NOMO-1 treated with dmso at 0.1 percent for 144 hours (cell line): ENCODE measurements at regions not wholly inside any gene's neighbourhood (a gene's known extent, or its start where the extent isn't known, plus 50 kb on each side); places are given as distances from the start of the nearest gene placed in this dataset.
"Not testable (repeated sequence)": the region's sequence is repeated elsewhere in the genome, so short reads cannot be mapped to it uniquely, and the experiment has no call there.

Source experiments
- DNase-seq: peaks from one replicate; lab custom pipeline; 2025; ENCODE audit not compliant: unreplicated experiment; lab: John Stamatoyannopoulos, UW

DNA sequence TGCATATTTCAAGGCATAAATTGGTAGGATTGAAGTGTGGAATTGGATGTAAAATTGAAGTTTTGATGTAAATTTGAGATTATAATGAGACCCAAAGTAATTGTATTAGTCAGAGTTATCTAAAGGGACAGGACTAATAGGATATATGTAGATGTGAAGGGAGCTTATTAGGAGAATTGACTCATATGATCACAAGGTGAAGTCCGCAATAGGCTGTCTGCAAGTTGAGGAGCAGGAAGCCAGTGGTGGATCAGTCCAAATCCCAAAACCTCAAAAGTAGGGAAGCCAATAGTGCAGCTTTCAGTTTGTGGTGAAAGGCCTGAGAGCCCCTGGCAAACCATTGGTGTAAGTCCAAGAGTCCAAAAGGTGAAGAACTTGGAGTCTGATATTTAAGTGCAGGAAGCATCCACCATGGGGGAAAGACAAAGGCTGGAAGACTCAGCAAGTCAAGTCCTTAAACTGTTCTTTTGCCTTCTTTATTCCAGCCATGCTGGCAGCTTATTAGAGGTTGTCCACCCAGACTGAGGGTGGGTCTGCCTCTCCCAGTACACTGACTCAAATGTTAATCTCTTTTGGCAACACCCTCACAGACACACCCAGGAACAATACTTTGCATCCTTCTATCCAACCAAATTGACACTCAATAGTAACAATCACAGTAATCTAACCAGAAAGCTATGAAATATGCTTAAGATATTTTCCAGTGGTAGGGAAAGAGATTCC, 442.6 kb upstream of the PTCHD4 start:
- no peak for DNase-seq

DNA sequence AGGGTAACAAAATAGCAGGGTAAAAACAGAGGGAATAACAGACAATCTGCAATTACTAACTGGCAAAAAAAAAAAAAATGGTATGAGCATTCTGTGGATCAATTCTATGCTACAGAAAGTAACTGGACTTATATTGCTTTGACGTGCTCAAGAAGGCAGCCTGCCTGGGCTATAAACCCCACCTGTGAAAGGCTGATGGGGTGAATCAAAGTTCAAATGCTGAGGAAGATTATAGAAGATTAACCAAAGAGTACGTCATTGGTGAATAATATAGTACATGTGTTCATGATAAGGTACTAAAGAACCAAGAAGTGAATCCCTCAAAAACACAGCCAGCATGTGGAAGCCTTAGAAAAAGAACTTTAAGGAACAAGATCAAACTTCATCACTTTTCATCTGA, 441.9 kb upstream of the PTCHD4 start:
- DNase-seq, result no peak

DNA sequence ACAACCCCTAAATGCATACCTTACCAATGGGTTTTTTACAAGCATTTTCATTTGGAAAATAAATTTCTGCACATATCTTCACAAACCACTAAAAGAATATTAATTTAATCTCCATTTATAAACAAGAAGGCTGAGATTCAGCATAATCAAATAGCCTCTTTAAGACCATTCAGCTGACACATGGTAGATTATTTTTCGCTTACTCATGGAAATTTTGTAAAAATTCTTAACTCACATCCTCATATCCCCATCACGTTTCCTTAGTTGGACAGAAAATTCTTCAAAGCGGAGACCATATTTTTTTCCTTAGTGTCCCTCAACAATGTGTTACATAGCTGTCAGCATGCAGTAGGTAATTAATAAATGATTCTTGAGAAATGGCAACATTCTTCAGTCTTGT, 439.6 kb upstream of the PTCHD4 start:
- no peak for DNase-seq

DNA sequence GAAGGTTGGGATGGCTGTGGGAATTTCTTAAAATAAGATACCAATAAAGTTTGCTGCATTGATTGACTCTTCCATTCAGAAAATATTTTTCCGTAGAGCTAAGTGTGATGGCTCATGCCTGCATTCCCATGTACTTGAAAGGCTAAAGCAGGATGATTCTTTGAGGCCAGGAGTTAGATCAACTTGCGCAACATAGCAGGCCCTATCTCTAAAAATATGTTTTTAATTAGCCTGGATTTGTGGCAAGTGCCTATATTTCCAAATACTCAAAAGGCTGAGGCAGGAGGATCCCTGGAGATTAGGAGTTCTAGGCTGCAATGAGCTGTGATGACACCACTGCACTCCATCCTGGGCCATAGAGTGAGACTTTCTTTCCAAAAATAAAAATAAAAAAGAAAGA, 431.2 kb upstream of the PTCHD4 start:
- DNase-seq, result no peak

DNA sequence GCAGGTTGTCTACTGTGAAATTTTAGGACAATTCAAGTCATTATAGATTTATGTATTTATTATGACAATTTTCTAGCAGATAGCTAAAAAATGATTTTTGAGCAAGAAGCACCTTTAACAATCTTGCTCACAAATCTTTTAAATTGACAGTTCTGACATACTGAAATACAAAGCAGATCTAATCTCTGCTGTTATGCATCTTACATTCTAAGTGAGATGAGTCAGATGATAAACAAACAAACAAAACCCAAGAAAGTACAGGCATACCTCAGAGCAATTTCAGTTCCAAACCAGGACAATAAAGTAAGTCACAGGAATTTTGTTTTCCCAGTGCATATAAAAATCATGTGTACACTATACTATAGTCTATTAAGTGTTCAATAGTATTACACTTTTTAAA, 430.7 kb upstream of the PTCHD4 start:
- no peak for DNase-seq

DNA sequence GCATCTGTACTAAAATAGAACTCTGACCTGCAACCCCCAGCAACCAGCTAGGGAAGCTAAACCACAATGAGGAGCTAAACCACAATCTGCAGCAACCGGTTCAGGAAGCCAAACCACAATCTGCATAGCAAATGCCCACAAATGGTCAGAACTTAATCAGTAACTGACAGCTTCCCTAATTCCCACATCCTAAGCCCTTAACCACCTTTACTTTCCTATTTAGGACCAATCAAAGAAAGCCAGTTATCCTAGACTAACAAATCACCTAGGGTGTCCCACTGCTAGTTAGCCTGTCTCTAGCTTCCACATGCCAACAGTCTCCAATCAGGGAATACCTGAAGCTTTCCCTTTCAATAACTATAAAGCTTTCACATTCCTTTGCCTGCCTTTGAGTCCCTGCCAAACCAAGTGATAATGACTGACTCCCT, 424.6 kb upstream of the PTCHD4 start:
- DNase-seq, result no peak

DNA sequence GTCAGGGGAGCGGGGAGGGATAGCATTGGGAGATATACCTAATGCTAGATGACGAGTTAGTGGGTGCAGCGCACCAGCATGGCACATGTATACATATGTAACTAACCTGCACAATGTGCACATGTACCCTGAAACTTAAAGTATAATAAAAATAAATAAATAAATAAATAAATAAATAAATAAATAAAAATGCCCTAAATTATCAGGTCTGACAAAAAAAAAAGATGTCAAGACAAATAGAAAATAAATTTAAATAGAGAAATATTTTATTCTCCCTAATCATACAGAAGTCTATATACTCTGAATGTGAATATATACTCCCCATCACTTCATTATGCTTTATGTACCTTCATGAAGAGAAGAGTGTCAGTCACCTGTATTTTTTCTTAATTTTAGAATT, 420.0 kb upstream of the PTCHD4 start:
- not testable (repeated sequence) for DNase-seq

DNA sequence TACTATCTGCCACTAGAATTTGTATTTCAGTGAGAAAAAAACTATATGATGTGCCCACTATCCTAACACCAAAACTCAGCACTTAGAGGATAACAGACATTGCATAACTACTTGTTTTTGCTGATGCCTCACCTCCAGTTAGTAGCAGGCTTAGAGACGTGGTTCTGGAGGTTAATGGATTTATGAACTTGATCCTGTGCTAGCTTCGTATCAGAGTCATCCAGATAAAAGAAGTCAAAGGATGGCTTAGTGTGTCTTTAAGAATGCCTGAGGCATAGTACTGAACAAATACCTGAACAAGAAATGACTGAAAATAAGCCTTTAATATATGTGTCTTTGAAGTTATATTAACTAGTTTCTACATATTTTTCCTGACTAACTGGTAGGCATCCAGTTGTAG, 414.9 kb upstream of the PTCHD4 start:
- no peak for DNase-seq

DNA sequence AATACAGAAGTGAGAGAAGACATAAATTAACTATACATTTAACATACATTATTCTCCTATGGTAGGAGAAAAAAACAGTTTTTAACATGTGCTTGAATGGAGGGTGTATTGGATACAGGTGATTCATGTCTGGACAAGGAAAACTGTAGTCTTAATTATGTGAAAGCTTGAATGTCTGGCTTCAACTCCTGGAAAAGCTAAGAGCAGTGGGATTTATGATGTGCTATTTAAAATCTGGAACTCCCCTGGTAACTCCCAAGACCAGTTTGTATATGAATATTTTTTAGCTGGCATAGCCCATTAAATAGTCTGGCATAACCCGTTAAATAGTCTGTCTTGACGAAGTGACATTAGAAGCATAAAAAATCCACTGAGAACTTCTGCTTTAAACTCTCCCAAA, 410.0 kb upstream of the PTCHD4 start:
- no peak for DNase-seq

DNA sequence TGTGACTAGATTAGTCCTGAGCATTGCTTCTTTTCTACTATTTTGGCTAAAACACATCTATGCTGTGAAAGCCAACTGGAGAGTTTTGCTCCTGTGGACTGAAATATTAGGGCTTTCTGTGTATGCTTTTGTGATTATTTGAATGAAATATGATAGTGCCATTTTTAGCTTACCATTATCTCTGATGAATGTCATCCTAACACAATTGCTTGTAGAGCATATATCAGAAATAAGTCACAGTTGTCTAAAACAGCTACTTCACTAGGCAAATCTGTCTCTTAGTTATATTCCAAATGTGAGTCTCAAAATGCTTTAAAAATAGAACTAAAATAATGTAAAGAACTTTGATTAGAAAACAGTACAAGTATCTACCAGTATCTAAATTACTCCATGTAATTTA, 401.4 kb upstream of the PTCHD4 start:
- DNase-seq, result no peak

DNA sequence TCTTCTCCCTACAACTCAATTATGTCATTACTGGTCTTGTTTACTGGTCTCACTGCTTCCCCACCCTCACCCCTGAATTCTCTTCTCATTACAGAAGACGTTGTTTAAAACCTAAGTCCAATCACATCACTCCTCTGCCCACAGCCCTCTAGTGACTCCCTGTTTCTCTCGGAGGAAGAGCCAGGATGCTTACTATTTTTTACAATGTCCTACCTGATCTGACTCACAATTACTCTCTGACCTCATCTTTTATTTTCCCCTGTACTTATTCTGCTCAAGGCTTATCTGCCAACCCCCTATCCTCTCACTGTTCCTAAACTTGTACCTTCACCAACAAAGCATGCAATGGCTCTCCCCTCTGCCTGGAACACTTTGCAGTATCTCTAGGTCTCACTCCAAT, 400.4 kb upstream of the PTCHD4 start:
- DNase-seq, result no peak

DNA sequence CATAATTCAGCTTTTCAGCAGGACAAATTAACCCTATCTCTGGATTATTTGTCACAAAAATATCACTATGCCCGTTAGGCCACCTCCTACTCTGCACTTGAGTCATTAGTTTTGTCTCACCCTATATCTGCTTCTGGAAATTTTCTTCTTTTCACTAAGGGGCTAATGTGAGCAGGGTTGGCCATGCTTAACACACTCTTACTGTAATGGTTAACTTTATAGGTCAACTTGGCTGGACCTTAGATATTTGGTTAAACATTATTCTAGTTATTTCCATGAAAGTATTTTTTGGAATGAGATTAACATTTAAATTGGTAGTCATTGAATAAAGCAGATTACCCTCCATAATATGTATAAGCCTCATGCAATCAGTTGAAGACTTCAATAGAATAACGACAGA, 394.6 kb upstream of the PTCHD4 start:
- no peak for DNase-seq

DNA sequence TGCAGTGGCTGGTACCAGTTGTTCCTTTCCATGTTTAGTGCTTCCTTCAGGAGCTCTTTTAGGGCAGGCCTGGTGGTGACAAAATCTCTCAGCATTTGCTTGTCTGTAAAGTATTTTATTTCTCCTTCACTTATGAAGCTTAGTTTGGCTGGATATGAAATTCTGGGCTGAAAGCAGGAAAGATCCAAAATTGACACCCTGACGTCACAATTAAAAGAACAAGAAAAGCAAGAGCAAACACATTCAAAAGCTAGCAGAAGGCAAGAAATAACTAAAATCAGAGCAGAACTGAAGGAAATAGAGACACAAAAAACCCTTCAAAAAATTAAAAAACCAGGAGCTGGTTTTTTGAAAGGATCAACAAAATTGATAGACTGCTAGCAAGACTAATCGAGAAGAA, 382.4 kb upstream of the PTCHD4 start:
- not testable (repeated sequence) for DNase-seq

DNA sequence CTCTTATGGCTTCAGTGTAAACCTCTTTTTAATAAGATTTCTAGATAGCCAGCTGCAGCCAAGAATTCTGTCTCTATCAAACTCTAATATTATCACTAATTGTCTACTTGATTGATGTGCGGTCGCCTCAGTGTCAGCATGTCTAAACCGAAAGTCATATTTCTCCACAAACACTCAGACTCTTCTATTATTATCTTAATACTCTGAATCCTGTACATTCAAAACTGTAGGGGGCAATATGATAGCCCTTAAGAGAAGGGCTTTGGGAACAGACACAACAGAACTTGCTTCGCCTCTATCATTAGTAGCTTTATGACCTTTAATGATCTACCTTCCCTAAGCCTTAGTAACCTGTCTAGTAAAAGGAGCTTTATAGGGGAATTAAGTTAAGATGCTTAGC, 379.7 kb upstream of the PTCHD4 start:
- DNase-seq, result no peak

DNA sequence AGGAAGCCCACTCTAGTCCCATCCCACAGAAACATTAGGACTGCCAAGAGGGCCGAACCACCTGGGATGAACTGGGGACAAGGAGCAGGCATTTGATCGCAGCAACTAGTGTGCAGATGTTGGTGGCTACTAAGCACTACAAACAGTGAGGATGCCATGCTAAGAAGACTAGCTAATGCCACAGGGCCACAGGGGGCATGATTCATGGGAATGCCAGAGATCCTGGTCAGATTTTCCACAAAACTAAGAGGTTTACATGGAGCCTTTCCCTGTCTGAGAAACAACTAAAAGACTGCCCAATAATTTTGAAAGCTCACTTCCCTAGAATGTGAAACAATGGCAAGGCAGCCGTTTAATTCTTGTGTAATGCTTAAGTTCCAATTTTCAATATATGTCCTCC, 375.9 kb upstream of the PTCHD4 start:
- no peak for DNase-seq

DNA sequence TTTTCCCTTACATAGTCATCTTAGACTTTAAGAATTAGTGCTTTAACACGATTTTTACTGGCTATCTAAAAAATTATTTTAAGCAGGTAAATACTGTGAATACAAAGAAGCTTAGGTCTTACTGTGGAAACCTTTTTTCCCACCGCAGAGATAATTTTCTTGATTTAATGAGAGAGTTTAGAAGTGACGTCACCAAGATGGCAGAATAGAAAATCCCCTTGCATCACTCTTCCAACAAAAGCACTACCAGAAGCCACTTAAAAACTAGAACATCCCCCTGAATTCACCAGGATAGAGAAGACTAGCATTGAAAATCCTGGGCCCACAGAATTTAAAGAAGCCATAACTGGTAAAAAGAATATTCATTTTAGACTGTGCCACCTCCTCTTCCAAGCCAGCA, 375.4 kb upstream of the PTCHD4 start:
- no peak for DNase-seq

DNA sequence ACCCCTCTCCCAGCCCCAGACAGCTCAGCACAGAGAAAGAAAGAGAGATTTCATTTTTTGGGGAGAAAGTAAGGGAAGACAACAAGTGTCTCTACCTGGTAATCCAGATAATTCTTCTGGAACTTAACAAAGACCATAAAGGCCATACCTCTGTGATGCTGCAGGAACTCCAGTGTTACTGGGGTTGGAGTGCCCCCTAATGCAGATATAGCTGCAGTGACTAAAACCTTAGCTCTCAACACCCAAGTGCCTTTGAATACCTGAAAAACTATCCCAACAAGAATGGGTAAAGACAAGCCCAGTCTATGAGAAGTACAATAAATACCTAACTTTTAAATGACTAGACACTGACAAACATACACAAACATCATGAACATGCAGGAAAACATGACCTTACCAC, 365.3 kb upstream of the PTCHD4 start:
- no peak for DNase-seq

DNA sequence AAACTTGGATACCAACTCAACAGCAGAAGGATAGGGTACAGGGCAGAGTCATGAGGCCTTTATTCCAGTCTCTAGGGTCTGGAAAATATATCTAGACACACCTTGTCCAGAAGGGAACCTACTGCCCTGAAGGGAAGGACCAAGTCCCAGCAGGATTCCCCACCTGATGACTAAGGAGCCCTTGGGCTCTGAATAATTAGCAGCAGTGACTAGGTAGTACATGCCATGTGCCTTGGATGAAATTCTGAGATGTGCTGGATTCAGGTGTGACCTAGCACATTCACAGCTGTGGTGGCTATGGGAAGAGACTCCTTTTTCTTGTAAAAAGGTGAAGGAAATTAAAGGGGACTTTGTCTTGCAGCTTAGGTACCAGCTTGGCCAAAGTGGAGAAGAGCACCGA, 364.3 kb upstream of the PTCHD4 start:
- no peak for DNase-seq

DNA sequence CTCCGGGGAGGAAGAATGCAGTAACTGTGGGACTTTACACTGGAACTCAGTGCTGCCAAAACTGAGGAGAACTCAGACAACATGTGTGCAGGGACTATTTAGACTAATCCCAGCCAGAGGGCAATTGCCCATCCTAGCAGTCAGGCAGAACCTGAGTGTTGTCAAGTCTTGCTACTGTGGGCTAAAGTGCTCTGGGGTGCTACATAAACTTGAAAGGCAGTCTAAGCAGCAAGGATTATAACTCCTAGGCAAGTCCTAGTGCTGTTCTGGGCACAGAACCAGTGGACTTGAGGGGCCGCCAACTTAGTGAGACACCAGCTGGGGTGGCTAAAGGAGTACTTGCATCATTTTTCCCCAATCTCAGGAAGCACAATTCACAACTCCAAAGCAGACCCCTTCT, 363.8 kb upstream of the PTCHD4 start:
- DNase-seq, result no peak

DNA sequence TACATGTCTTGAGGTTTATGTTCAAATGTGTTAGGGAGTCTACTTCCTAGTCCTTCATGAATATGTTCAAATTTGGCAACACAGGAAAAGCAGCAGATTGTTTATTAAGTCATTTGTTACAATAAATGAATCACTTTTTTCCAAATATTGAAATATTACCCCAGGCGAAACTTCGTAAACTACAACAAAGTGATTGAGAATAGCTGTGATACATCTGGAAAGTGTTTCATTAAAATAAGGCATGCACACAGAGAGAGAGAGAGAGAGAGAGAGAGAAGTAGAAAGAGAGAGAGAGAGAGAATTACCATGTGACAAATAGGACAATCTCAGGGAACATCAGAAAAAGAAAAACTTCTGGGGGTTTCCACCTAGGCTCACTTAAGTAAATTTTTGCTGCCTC, 363.1 kb upstream of the PTCHD4 start:
- DNase-seq, result no peak

DNA sequence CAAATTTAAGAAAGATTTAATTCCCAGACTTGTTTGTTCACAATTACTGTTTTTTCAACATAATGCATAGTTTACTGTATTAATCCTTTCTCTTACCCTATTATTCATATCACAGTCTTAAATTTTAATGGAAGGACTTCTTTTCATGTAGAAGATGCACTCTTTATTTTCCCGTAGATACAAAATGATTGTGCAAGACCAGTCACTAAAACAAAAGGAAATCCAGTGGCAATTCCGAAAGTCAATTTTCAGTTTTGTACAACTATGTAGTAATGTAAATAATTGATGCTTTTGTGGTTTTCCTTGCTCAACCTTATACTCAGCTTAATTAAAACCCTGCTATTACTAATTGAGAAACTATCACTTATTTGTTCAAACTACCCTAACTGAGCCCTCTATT, 361.5 kb upstream of the PTCHD4 start:
- no peak for DNase-seq

DNA sequence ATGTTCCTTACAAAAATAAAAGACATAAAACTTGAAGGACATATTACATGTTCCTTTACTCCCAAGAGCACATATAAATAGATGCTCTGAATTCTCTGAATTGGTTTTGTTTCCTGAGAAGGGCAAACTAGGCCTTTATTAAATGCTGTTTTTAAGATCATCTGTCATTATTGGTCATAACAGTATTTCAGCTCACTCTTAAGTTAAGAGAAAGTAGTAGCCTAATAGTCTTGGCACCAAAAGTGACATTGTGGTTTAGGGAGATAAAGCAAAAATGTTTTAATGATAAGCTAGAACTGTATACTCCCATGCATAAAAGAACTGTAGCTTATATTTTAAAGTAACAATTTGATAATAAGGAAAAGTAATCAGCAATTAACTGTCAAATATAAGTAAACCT, 361.1 kb upstream of the PTCHD4 start:
- no peak for DNase-seq

DNA sequence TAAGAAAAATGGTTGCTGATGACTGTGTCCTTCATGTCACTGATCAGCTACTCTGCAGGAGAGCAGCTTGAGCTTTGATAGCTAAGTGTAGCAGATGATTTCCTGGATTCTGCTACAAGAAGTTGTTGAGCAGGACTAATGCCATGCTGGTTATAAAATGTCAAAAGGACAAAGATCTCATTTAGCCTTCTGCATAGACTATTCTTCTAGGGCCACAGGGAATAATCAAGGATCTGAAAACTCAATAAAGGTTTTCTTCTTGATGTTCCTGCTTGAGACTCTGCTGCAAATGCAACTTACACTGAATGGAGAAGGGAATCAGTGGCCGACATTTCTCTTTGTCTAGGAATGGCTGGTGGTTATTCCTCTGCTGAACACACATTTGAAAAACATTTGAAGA, 360.3 kb upstream of the PTCHD4 start:
- DNase-seq, result no peak

DNA sequence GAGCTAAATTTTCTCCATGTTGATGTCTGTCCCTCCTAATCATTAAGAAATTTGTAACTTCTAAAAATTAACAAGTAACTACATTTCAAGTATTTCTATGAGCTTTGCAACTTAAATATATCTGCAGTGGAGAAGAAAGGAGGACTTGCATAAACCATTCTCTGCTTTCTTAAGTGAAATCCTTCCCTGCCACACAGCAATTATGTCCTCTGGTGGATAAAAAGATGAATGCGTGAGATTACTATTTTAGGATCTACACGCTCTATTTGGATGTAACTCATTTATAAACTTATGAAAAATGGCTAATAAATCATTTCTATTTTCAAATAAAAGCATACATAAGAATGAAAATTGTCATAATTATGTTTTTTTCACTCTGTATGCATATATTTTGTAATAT, 338.0 kb upstream of the PTCHD4 start:
- no peak for DNase-seq
